ENCODE measurements at regions not wholly inside any gene's neighbourhood (a gene's known extent, or its start where the extent isn't known, plus 50 kb on each side); places are given as distances from the start of the nearest gene placed in this dataset.

GRCh38 chr3:96711816-96712215 is 102.6 kb upstream of the EPHA6 start:
- WGBS (ENCODE audit: extremely low coverage, insufficient coverage, insufficient read length) = no CpG with 5 or more reads among the region's 2 CpGs
- Histone ChIP-seq H2AFZ (ENCODE audit: insufficient read depth, low read length, poor library complexity) (no peak overlapping the region), H3K4ac (ENCODE audit: low read depth, low read length) (no peak overlapping the region), H4K91ac (ENCODE audit: low read depth, low read length) (no peak overlapping the region), H3K4me2 (ENCODE audit: low read length) (no peak overlapping the region), H3K23ac (ENCODE audit: low read length) (no peak overlapping the region), H3K27ac (ENCODE audit: low read depth, low read length) (no peak overlapping the region), H2BK5ac (ENCODE audit: low read depth, low read length, poor library complexity) (no peak overlapping the region), H3K27me3 (ENCODE audit: insufficient read depth, low read length) (no peaks in the 10 kb centered on the region), H3K4me3 (ENCODE audit: low read depth, low read length) (no peak overlapping the region), H3K18ac (ENCODE audit: low read length) (no peak overlapping the region), H3K36me3 (ENCODE audit: control insufficient read depth in 1 of 2, insufficient read depth in 2 of 2, low read length in 2 of 2) (no peaks in the 10 kb centered on the region), H2BK12ac (ENCODE audit: low read length) (no peak overlapping the region), H3K9me3 (ENCODE audit: insufficient read depth, low read depth, low read length) (no peaks in the 10 kb centered on the region), H3K9ac (ENCODE audit: low read length) (no peak overlapping the region), H4K12ac (ENCODE audit: low read depth, low read length) (no peak overlapping the region), H2BK120ac (ENCODE audit: insufficient read depth, low read length, poor library complexity) (no peak overlapping the region), H2AK5ac (ENCODE audit: low read length) (no peak overlapping the region), H3K14ac (ENCODE audit: low read length) (no peak overlapping the region), H3K4me1 (ENCODE audit: control insufficient read depth in 1 of 2, insufficient read depth in 2 of 2, low read length in 2 of 2) (no peaks in the 10 kb centered on the region), H3K79me1 (ENCODE audit: low read length) (no peaks in the 10 kb centered on the region), H3K79me2 (ENCODE audit: control insufficient read depth, insufficient read depth, low read length, poor library complexity) (no peaks in the 10 kb centered on the region), H4K8ac (ENCODE audit: low read depth, low read length) (no peak overlapping the region)
- DNase-seq = no peak

- no peak overlapping the region for H3K18ac ChIP-seq (ENCODE audit: low read length)
- no peak overlapping the region for H3K27ac ChIP-seq (ENCODE audit: low read depth, low read length)
- no peak overlapping the region for H2BK12ac ChIP-seq (ENCODE audit: low read length)
- H2BK5ac ChIP-seq (ENCODE audit: low read depth, low read length, poor library complexity) = no peak overlapping the region
- no peak overlapping the region for H4K91ac ChIP-seq (ENCODE audit: low read depth, low read length)
- no peak overlapping the region for H2AFZ ChIP-seq (ENCODE audit: insufficient read depth, low read length, poor library complexity)
- no peaks in the 10 kb centered on the region for H3K79me2 ChIP-seq (ENCODE audit: control insufficient read depth, insufficient read depth, low read length, poor library complexity)
- no peak overlapping the region for H3K9ac ChIP-seq (ENCODE audit: low read length)
- H3K4me2 ChIP-seq (ENCODE audit: low read length) = no peak overlapping the region
- no peaks in the 10 kb centered on the region for H3K79me1 ChIP-seq (ENCODE audit: low read length)
- H3K23ac ChIP-seq (ENCODE audit: low read length) = no peak overlapping the region
- DNase-seq = no peak
- H3K9me3 ChIP-seq (ENCODE audit: insufficient read depth, low read depth, low read length) = no peaks in the 10 kb centered on the region
- no peaks in the 10 kb centered on the region for H3K27me3 ChIP-seq (ENCODE audit: insufficient read depth, low read length)
- H3K4me1 ChIP-seq (ENCODE audit: control insufficient read depth in 1 of 2, insufficient read depth in 2 of 2, low read length in 2 of 2) = no peaks in the 10 kb centered on the region
- H3K36me3 ChIP-seq (ENCODE audit: control insufficient read depth in 1 of 2, insufficient read depth in 2 of 2, low read length in 2 of 2) = no peaks in the 10 kb centered on the region
- WGBS (ENCODE audit: extremely low coverage, insufficient coverage, insufficient read length) = no CpG with 5 or more reads among the region's 2 CpGs
- H3K4me3 ChIP-seq (ENCODE audit: low read depth, low read length) = no peak overlapping the region
- H3K4ac ChIP-seq (ENCODE audit: low read depth, low read length) = no peak overlapping the region
- no peak overlapping the region for H2AK5ac ChIP-seq (ENCODE audit: low read length)
- H4K8ac ChIP-seq (ENCODE audit: low read depth, low read length) = no peak overlapping the region
- no peak overlapping the region for H2BK120ac ChIP-seq (ENCODE audit: insufficient read depth, low read length, poor library complexity)
- H3K14ac ChIP-seq (ENCODE audit: low read length) = no peak overlapping the region
- no peak overlapping the region for H4K12ac ChIP-seq (ENCODE audit: low read depth, low read length)
These were observed 101.6 kb upstream of the EPHA6 start for GRCh38 chr3:96712792-96713191.

- no peak overlapping the region for H2BK12ac ChIP-seq (ENCODE audit: low read length)
- no peaks in the 10 kb centered on the region for H3K9me3 ChIP-seq (ENCODE audit: insufficient read depth, low read depth, low read length)
- no peak overlapping the region for H3K27ac ChIP-seq (ENCODE audit: low read depth, low read length)
- no peak overlapping the region for H4K8ac ChIP-seq (ENCODE audit: low read depth, low read length)
- no peak overlapping the region for H4K12ac ChIP-seq (ENCODE audit: low read depth, low read length)
- H3K9ac ChIP-seq (ENCODE audit: low read length) = no peak overlapping the region
- H3K14ac ChIP-seq (ENCODE audit: low read length) = no peak overlapping the region
- no peak overlapping the region for H2BK5ac ChIP-seq (ENCODE audit: low read depth, low read length, poor library complexity)
- no CpG with 5 or more reads among the region's 3 CpGs for WGBS (ENCODE audit: extremely low coverage, insufficient coverage, insufficient read length)
- no peak overlapping the region for H3K4me3 ChIP-seq (ENCODE audit: low read depth, low read length)
- H3K79me1 ChIP-seq (ENCODE audit: low read length) = no peaks in the 10 kb centered on the region
- H2BK120ac ChIP-seq (ENCODE audit: insufficient read depth, low read length, poor library complexity) = no peak overlapping the region
- no peak overlapping the region for H4K91ac ChIP-seq (ENCODE audit: low read depth, low read length)
- H2AK5ac ChIP-seq (ENCODE audit: low read length) = no peak overlapping the region
- H3K79me2 ChIP-seq (ENCODE audit: control insufficient read depth, insufficient read depth, low read length, poor library complexity) = no peaks in the 10 kb centered on the region
- H3K18ac ChIP-seq (ENCODE audit: low read length) = no peak overlapping the region
- no peak overlapping the region for H3K4me2 ChIP-seq (ENCODE audit: low read length)
- no peaks in the 10 kb centered on the region for H3K27me3 ChIP-seq (ENCODE audit: insufficient read depth, low read length)
- no peak for DNase-seq
- no peak overlapping the region for H2AFZ ChIP-seq (ENCODE audit: insufficient read depth, low read length, poor library complexity)
- no peaks in the 10 kb centered on the region for H3K36me3 ChIP-seq (ENCODE audit: control insufficient read depth in 1 of 2, insufficient read depth in 2 of 2, low read length in 2 of 2)
- H3K4ac ChIP-seq (ENCODE audit: low read depth, low read length) = no peak overlapping the region
- no peaks in the 10 kb centered on the region for H3K4me1 ChIP-seq (ENCODE audit: control insufficient read depth in 1 of 2, insufficient read depth in 2 of 2, low read length in 2 of 2)
- H3K23ac ChIP-seq (ENCODE audit: low read length) = no peak overlapping the region
These were observed 94.5 kb upstream of the EPHA6 start for GRCh38 chr3:96719921-96720320.

- Histone ChIP-seq H3K23ac (ENCODE audit: low read length) (no peak overlapping the region), H3K14ac (ENCODE audit: low read length) (no peak overlapping the region), H2BK120ac (ENCODE audit: insufficient read depth, low read length, poor library complexity) (no peak overlapping the region), H2AFZ (ENCODE audit: insufficient read depth, low read length, poor library complexity) (no peak overlapping the region), H2BK12ac (ENCODE audit: low read length) (no peak overlapping the region), H3K79me2 (ENCODE audit: control insufficient read depth, insufficient read depth, low read length, poor library complexity) (no peaks in the 10 kb centered on the region), H3K18ac (ENCODE audit: low read length) (no peak overlapping the region), H4K8ac (ENCODE audit: low read depth, low read length) (no peak overlapping the region), H3K4me2 (ENCODE audit: low read length) (no peak overlapping the region), H3K79me1 (ENCODE audit: low read length) (no peaks in the 10 kb centered on the region), H3K4ac (ENCODE audit: low read depth, low read length) (no peak overlapping the region), H4K12ac (ENCODE audit: low read depth, low read length) (no peak overlapping the region), H2AK5ac (ENCODE audit: low read length) (no peak overlapping the region), H3K9ac (ENCODE audit: low read length) (no peak overlapping the region), H3K9me3 (ENCODE audit: insufficient read depth, low read depth, low read length) (no peaks in the 10 kb centered on the region), H2BK5ac (ENCODE audit: low read depth, low read length, poor library complexity) (no peak overlapping the region), H3K4me3 (ENCODE audit: low read depth, low read length) (no peak overlapping the region), H3K27me3 (ENCODE audit: insufficient read depth, low read length) (no peaks in the 10 kb centered on the region), H4K91ac (ENCODE audit: low read depth, low read length) (no peak overlapping the region), H3K27ac (ENCODE audit: low read depth, low read length) (no peak overlapping the region), H3K4me1 (ENCODE audit: control insufficient read depth in 1 of 2, insufficient read depth in 2 of 2, low read length in 2 of 2) (no peaks in the 10 kb centered on the region), H3K36me3 (ENCODE audit: control insufficient read depth in 1 of 2, insufficient read depth in 2 of 2, low read length in 2 of 2) (no peaks in the 10 kb centered on the region)
- DNase-seq = no peak
These were observed 83.4 kb upstream of the EPHA6 start for GRCh38 chr3:96731031-96731430.

Data from trophoblast cell (in vitro differentiated cells and primary cell).